ENCODE measurements at regions not wholly inside any gene's neighbourhood (a gene's known extent, or its start where the extent isn't known, plus 50 kb on each side); places are given as distances from the start of the nearest gene placed in this dataset.

GRCh38 chr7:124597509-124597908 is 168.1 kb downstream of the GPR37 start:
- no peaks in the 10 kb centered on the region for H3K27me3 ChIP-seq (ENCODE audit: insufficient read depth, poor library complexity, severe bottlenecking)
- no peak overlapping the region for H3K27ac ChIP-seq (replicated peaks)
- no peak for TF ChIP-seq POLR2AphosphoS5 (IDR thresholded peaks at IDR 0.05; ENCODE audit: low read depth)
- no peak for TF ChIP-seq GABPA (IDR thresholded peaks at IDR 0.05; ENCODE audit: low read depth)
- no peak for TF ChIP-seq CTCF (IDR thresholded peaks at IDR 0.05; ENCODE audit: insufficient read depth, low read length)
- TF ChIP-seq REST (IDR thresholded peaks at IDR 0.05; ENCODE audit: insufficient replicate concordance, low read depth): no peak
- no peak for TF ChIP-seq SPI1 (IDR thresholded peaks at IDR 0.05; ENCODE audit: borderline replicate concordance, low read depth)
- no peak overlapping the region for H3K4me3 ChIP-seq (replicated peaks; ENCODE audit: insufficient read depth, low read length)
- no peak for DNase-seq (ENCODE audit: low read depth in 1 of 2, low spot score in 1 of 2)

- Histone ChIP-seq H3K27me3 (ENCODE audit: insufficient read depth, poor library complexity, severe bottlenecking) (no peaks in the 10 kb centered on the region), H3K4me3 (replicated peaks; ENCODE audit: insufficient read depth, low read length) (no peak overlapping the region), H3K27ac (replicated peaks) (no peak overlapping the region)
- DNase-seq (ENCODE audit: low read depth in 1 of 2, low spot score in 1 of 2): no peak
- no peak for TF ChIP-seq SPI1 (IDR thresholded peaks at IDR 0.05; ENCODE audit: borderline replicate concordance, low read depth)
- no peak for TF ChIP-seq REST (IDR thresholded peaks at IDR 0.05; ENCODE audit: insufficient replicate concordance, low read depth)
- TF ChIP-seq GABPA (IDR thresholded peaks at IDR 0.05; ENCODE audit: low read depth): no peak
- no peak for TF ChIP-seq POLR2AphosphoS5 (IDR thresholded peaks at IDR 0.05; ENCODE audit: low read depth)
- no peak for TF ChIP-seq CTCF (IDR thresholded peaks at IDR 0.05; ENCODE audit: insufficient read depth, low read length)
These were observed 168.7 kb downstream of the GPR37 start for GRCh38 chr7:124596881-124597280.

GRCh38 chr7:124590814-124591213 is 174.8 kb downstream of the GPR37 start:
- no peak for DNase-seq (ENCODE audit: low read depth in 1 of 2, low spot score in 1 of 2)
- no peaks in the 10 kb centered on the region for H3K27me3 ChIP-seq (ENCODE audit: insufficient read depth, poor library complexity, severe bottlenecking)
- TF ChIP-seq CTCF (IDR thresholded peaks at IDR 0.05; ENCODE audit: insufficient read depth, low read length) (no peak), SPI1 (IDR thresholded peaks at IDR 0.05; ENCODE audit: borderline replicate concordance, low read depth) (no peak), GABPA (IDR thresholded peaks at IDR 0.05; ENCODE audit: low read depth) (no peak), REST (IDR thresholded peaks at IDR 0.05; ENCODE audit: insufficient replicate concordance, low read depth) (no peak), POLR2AphosphoS5 (IDR thresholded peaks at IDR 0.05; ENCODE audit: low read depth) (no peak)

More at GRCh38 chr7:124590814-124591213, 174.8 kb downstream of the GPR37 start:
- Histone ChIP-seq H3K4me3 (replicated peaks; ENCODE audit: insufficient read depth, low read length) (no peak overlapping the region), H3K27ac (replicated peaks) (no peak overlapping the region)

Measured in HL-60 (cell line).